Activated CD8-positive, alpha-beta T cell treated with anti-CD3 and anti-CD28 coated beads, Interleukin-2, amount 10 ng/mL, durations not matched to agents 7 days and 5 days (primary cell): ENCODE measurements at regions not wholly inside any gene's neighbourhood (a gene's known extent, or its start where the extent isn't known, plus 50 kb on each side); places are given as distances from the start of the nearest gene placed in this dataset.

ENCODE experiments used
- ATAC-seq: fragments of 150-1000 bp; cut with Tn5 transposase; one replicate; pipeline ENCODE4 v1.10.0; 2021; ENCODE audit warnings: moderate library complexity
- CTCF ChIA-PET: fragments of 350-600 bp; sonication (Branson Sonifier 250); formaldehyde crosslinking; loops from one replicate; lab custom pipeline; 2021; ENCODE audit warnings: antibody characterized with exemption; lab: Charles Lee
- POLR2A ChIA-PET: fragments of 350-600 bp; sonication (Branson Sonifier 250); formaldehyde crosslinking; loops from one replicate; lab custom pipeline; 2021; ENCODE audit warnings: antibody characterized with exemption; lab: Charles Lee
- DNase-seq: peaks from one replicate; pipeline ENCODE4 v3.0.0-alpha.2; 2020
- H3K27ac Mint-ChIP-seq: one replicate; pipeline ENCODE4 v1.8.0; 2021; ENCODE audit warnings: mild to moderate bottlenecking, mixed read lengths
- H3K27me3 Mint-ChIP-seq: one replicate; pipeline ENCODE4 v1.8.0; 2021; ENCODE audit warnings: low read depth, mixed read lengths
- H3K36me3 Mint-ChIP-seq: one replicate; pipeline ENCODE4 v1.8.0; 2021; ENCODE audit warnings: low read depth, mixed read lengths
- H3K4me1 Mint-ChIP-seq: one replicate; pipeline ENCODE4 v1.8.0; 2021; ENCODE audit warnings: low read depth, mixed read lengths
- H3K4me3 Mint-ChIP-seq: one replicate; pipeline ENCODE4 v1.8.0; 2021; ENCODE audit warnings: mild to moderate bottlenecking, mixed read lengths
- H3K9me3 Mint-ChIP-seq: one replicate; pipeline ENCODE4 v1.8.0; 2022; ENCODE audit warnings: mixed read lengths; ENCODE audit not compliant: insufficient read depth

GRCh38 chr11:71201936-71202597 is 50.3 kb downstream of the SHANK2 start:
- H3K9me3 Mint-ChIP-seq: no peaks in the 10 kb centered on the region
- CTCF ChIA-PET: no interaction called here
- no peaks in the 10 kb centered on the region for H3K27me3 Mint-ChIP-seq
- ATAC-seq (no peak), DNase-seq (no peak)
- no peaks in the 10 kb centered on the region for H3K4me1 Mint-ChIP-seq
- H3K4me3 Mint-ChIP-seq: no peak overlapping the region
- POLR2A ChIA-PET: no interaction called here
- no peak overlapping the region for H3K27ac Mint-ChIP-seq
- H3K36me3 Mint-ChIP-seq: no peaks in the 10 kb centered on the region

- ChIA-PET POLR2A (no interaction called here), CTCF (no interaction called here)
- no peak for DNase-seq
- Mint-ChIP-seq H3K4me1 (no peaks in the 10 kb centered on the region), H3K27ac (no peak overlapping the region), H3K9me3 (no peaks in the 10 kb centered on the region), H3K4me3 (no peak overlapping the region), H3K36me3 (no peaks in the 10 kb centered on the region), H3K27me3 (no peaks in the 10 kb centered on the region)
- ATAC-seq: no peak
Measured at GRCh38 chr11:71201231-71201630, 51.1 kb downstream of the SHANK2 start.

GRCh38 chr11:71200761-71201160 is 51.6 kb downstream of the SHANK2 start:
- Mint-ChIP-seq H3K27me3 (no peaks in the 10 kb centered on the region), H3K9me3 (no peaks in the 10 kb centered on the region), H3K27ac (no peak overlapping the region), H3K4me3 (no peak overlapping the region), H3K36me3 (no peaks in the 10 kb centered on the region), H3K4me1 (no peaks in the 10 kb centered on the region)
- CTCF ChIA-PET: no interaction called here
- no peak for DNase-seq
- POLR2A ChIA-PET: no interaction called here
- ATAC-seq: no peak

GRCh38 chr11:71200172-71200716 is 52.1 kb downstream of the SHANK2 start:
- ATAC-seq (no peak), DNase-seq (no peak)
- no peak overlapping the region for H3K27ac Mint-ChIP-seq
- no peak overlapping the region for H3K4me3 Mint-ChIP-seq
- no peaks in the 10 kb centered on the region for H3K36me3 Mint-ChIP-seq
- no peaks in the 10 kb centered on the region for H3K27me3 Mint-ChIP-seq
- ChIA-PET POLR2A (no interaction called here), CTCF (no interaction called here)
- H3K9me3 Mint-ChIP-seq: no peaks in the 10 kb centered on the region
- H3K4me1 Mint-ChIP-seq: no peaks in the 10 kb centered on the region

GRCh38 chr11:71199226-71199820 is 53.1 kb downstream of the SHANK2 start:
- DNase-seq (no peak), ATAC-seq (no peak)
- Mint-ChIP-seq H3K27me3 (no peaks in the 10 kb centered on the region), H3K27ac (no peak overlapping the region), H3K9me3 (no peaks in the 10 kb centered on the region), H3K4me3 (no peak overlapping the region), H3K4me1 (no peaks in the 10 kb centered on the region), H3K36me3 (no peaks in the 10 kb centered on the region)
- CTCF ChIA-PET: no interaction called here
- POLR2A ChIA-PET: no interaction called here

- H3K4me3 Mint-ChIP-seq: no peak overlapping the region
- H3K27me3 Mint-ChIP-seq: no peaks in the 10 kb centered on the region
- ATAC-seq (no peak), DNase-seq (no peak)
- no peaks in the 10 kb centered on the region for H3K36me3 Mint-ChIP-seq
- H3K4me1 Mint-ChIP-seq: no peaks in the 10 kb centered on the region
- H3K9me3 Mint-ChIP-seq: no peaks in the 10 kb centered on the region
- no peak overlapping the region for H3K27ac Mint-ChIP-seq
- ChIA-PET POLR2A (no interaction called here), CTCF (no interaction called here)
Measured at GRCh38 chr11:71198823-71199165, 53.6 kb downstream of the SHANK2 start.

- no peaks in the 10 kb centered on the region for H3K27me3 Mint-ChIP-seq
- CTCF ChIA-PET: no interaction called here
- DNase-seq: no peak
- ATAC-seq: no peak
- H3K36me3 Mint-ChIP-seq: no peaks in the 10 kb centered on the region
- no peak overlapping the region for H3K4me3 Mint-ChIP-seq
- POLR2A ChIA-PET: no interaction called here
- H3K4me1 Mint-ChIP-seq: no peaks in the 10 kb centered on the region
- H3K27ac Mint-ChIP-seq: no peak overlapping the region
- no peaks in the 10 kb centered on the region for H3K9me3 Mint-ChIP-seq
Measured at GRCh38 chr11:71198141-71198822, 54.1 kb downstream of the SHANK2 start.

- no peak for DNase-seq
- Mint-ChIP-seq H3K4me1 (no peaks in the 10 kb centered on the region), H3K27ac (no peak overlapping the region), H3K27me3 (no peaks in the 10 kb centered on the region), H3K36me3 (no peaks in the 10 kb centered on the region), H3K4me3 (no peak overlapping the region), H3K9me3 (no peaks in the 10 kb centered on the region)
- no peak for ATAC-seq
- ChIA-PET CTCF (no interaction called here), POLR2A (no interaction called here)
Measured at GRCh38 chr11:71197096-71197495, 55.3 kb downstream of the SHANK2 start.

GRCh38 chr11:71194710-71195109 is 57.7 kb downstream of the SHANK2 start:
- CTCF ChIA-PET: no interaction called here
- Mint-ChIP-seq H3K36me3 (no peaks in the 10 kb centered on the region), H3K27me3 (no peaks in the 10 kb centered on the region)

GRCh38 chr11:71193431-71193830 is 58.9 kb downstream of the SHANK2 start:
- DNase-seq (no peak), ATAC-seq (no peak)
- H3K36me3 Mint-ChIP-seq: no peaks in the 10 kb centered on the region
- H3K27ac Mint-ChIP-seq: no peak overlapping the region
- H3K27me3 Mint-ChIP-seq: no peaks in the 10 kb centered on the region
- CTCF ChIA-PET: no interaction called here
- H3K4me3 Mint-ChIP-seq: no peak overlapping the region
- H3K9me3 Mint-ChIP-seq: no peaks in the 10 kb centered on the region
- H3K4me1 Mint-ChIP-seq: no peaks in the 10 kb centered on the region
- POLR2A ChIA-PET: no interaction called here

More at GRCh38 chr11:71194710-71195109, 57.7 kb downstream of the SHANK2 start:
- H3K9me3 Mint-ChIP-seq: no peaks in the 10 kb centered on the region
- ATAC-seq (no peak), DNase-seq (no peak)
- POLR2A ChIA-PET: no interaction called here
- no peak overlapping the region for H3K27ac Mint-ChIP-seq
- H3K4me3 Mint-ChIP-seq: no peak overlapping the region
- H3K4me1 Mint-ChIP-seq: no peaks in the 10 kb centered on the region

- no peaks in the 10 kb centered on the region for H3K27me3 Mint-ChIP-seq
- ATAC-seq (no peak), DNase-seq (no peak)
- no peak overlapping the region for H3K4me3 Mint-ChIP-seq
- no peaks in the 10 kb centered on the region for H3K4me1 Mint-ChIP-seq
- H3K27ac Mint-ChIP-seq: no peak overlapping the region
- ChIA-PET CTCF (no interaction called here), POLR2A (no interaction called here)
- no peaks in the 10 kb centered on the region for H3K36me3 Mint-ChIP-seq
- no peaks in the 10 kb centered on the region for H3K9me3 Mint-ChIP-seq
Measured at GRCh38 chr11:71192629-71193028, 59.7 kb downstream of the SHANK2 start.

GRCh38 chr11:71191201-71191600 is 61.2 kb downstream of the SHANK2 start:
- CTCF ChIA-PET: no interaction called here
- Mint-ChIP-seq H3K4me1 (no peaks in the 10 kb centered on the region), H3K4me3 (no peak overlapping the region), H3K36me3 (no peaks in the 10 kb centered on the region), H3K27ac (no peak overlapping the region), H3K9me3 (no peaks in the 10 kb centered on the region), H3K27me3 (no peaks in the 10 kb centered on the region)
- DNase-seq: no peak
- POLR2A ChIA-PET: no interaction called here
- no peak for ATAC-seq
